ENCODE measurements at regions not wholly inside any gene's neighbourhood (a gene's known extent, or its start where the extent isn't known, plus 50 kb on each side); places are given as distances from the start of the nearest gene placed in this dataset.
A peak's percentile ranks its signal among the peaks of the same experiment; 100 is the strongest.

DNA sequence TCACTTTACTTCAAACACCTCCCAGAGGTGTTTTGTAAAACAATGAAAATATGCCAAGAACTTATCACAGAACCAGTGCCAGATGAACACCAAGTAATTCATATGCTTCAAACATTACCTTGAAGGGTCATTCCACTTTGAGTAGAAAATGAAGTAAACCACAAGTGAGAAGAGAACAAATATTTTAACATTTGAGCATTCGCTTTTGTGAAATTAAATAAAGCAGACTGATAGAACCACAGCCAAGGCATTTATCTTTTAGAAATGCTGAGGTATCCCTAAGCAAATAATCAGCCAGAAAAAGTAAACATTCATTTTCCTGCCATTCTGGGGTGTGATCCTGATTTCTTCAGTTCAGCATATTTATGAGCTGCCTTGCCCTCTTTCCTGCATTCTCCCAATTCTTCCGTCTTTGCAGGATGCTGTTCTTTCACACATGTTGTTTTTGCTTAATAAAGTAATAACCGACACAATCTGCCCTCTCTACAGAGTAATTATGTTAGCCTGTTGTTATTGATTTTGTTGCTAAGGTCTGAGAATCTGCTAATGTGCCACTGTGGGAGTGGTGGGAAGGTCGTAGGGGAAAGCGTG, 235.6 kb upstream of the TGFBR2 start:
- Histone ChIP-seq H3K27me3 (no peaks in the 10 kb centered on the region), H3K9me3 (peaks cover 0 to 9% (median 0%) of the 10 kb centered on the region in 11 donors), H3K36me3 (no peaks in the 10 kb centered on the region), H3K4me1 (peaks cover 0 to 27% (median 10%) of the 10 kb centered on the region in 9 donors), H3K27ac (peak overlapping the region in 2 of 10 donors; percentile 6 to 23), H3K4me3 (no peak overlapping the region)
- TF ChIP-seq, protein P1, sequence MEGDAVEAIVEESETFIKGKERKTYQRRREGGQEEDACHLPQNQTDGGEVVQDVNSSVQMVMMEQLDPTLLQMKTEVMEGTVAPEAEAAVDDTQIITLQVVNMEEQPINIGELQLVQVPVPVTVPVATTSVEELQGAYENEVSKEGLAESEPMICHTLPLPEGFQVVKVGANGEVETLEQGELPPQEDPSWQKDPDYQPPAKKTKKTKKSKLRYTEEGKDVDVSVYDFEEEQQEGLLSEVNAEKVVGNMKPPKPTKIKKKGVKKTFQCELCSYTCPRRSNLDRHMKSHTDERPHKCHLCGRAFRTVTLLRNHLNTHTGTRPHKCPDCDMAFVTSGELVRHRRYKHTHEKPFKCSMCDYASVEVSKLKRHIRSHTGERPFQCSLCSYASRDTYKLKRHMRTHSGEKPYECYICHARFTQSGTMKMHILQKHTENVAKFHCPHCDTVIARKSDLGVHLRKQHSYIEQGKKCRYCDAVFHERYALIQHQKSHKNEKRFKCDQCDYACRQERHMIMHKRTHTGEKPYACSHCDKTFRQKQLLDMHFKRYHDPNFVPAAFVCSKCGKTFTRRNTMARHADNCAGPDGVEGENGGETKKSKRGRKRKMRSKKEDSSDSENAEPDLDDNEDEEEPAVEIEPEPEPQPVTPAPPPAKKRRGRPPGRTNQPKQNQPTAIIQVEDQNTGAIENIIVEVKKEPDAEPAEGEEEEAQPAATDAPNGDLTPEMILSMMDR (IDR thresholded peaks at IDR 0.05) = no peak
- peak in 3 of 8 donors; percentile 22 to 53 (median 25) for ATAC-seq
- WGBS, 2 donors = 46 to 49% methylated on average over 5 of the region's 5 CpGs
- no peak for DNase-seq
- intact Hi-C loops (cut with DNase I) = no loop called here

DNA sequence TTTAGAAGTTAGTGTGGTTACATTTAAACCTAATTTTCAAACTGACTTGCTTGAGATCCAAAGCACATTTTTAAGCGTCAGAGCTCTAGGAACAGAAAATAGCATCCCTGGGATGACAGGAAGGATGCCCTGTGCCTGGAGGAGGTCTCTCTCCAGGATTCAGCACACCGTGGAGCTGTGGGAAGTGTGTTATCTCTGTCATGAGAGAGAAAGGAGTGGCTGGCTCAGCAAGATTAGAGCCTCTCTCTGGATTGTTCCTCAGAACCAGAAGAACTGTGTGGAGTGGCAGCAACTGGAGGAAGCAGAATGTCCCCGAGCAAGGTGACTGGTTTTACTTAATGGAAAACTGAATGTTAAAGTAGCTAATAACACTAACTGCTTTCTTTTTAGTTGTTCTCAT, 233.6 kb upstream of the TGFBR2 start:
- TF ChIP-seq, protein P1 (IDR thresholded peaks at IDR 0.05) = no peak
- Histone ChIP-seq H3K9me3 (no peaks in the 10 kb centered on the region), H3K36me3 (no peaks in the 10 kb centered on the region), H3K27ac (peak overlapping the region in 3 of 10 donors; percentile 4 to 25 (median 17)), H3K4me1 (peaks cover 0 to 27% (median 10%) of the 10 kb centered on the region in 9 donors), H3K4me3 (no peak overlapping the region), H3K27me3 (no peaks in the 10 kb centered on the region)
- DNase-seq (no peak), ATAC-seq (peak in 4 of 8 donors; percentile 62 to 66 (median 64))
- intact Hi-C loops (cut with DNase I) = no loop called here
- 22 to 30% methylated on average over 3 of the region's 3 CpGs for WGBS, 2 donors

DNA sequence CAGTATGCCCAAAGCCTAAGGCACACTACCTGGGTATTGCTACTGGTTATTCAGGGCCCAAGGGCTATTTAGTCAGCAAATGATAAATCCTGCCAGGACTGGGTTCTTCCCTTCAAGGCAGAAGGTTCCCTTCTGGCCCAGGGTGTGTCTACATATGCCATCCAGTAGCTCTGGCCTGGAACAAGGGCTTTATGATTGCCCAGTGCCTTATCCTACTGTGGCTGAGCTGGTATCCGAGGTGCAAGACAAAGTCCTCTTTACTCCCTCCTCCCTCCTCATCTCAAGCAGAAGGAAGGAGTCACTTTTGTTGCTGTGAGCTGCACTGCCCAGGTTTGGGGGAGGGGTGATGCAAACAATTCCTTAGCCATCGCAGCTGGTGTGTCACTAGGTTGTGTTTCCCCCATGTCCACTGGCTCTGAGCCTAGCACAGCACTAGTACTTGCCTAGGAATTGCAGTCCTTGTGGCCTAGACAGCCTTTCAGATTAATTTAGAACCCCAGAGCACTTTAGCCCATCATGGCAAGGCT, 221.8 kb upstream of the TGFBR2 start:
- Histone ChIP-seq H3K4me1 (no peaks in the 10 kb centered on the region), H3K27ac (no peak overlapping the region), H3K4me3 (no peak overlapping the region), H3K9me3 (peaks cover 0 to 17% (median 0%) of the 10 kb centered on the region in 11 donors), H3K36me3 (no peaks in the 10 kb centered on the region), H3K27me3 (no peaks in the 10 kb centered on the region)
- TF ChIP-seq, protein P1 (IDR thresholded peaks at IDR 0.05) = no peak
- WGBS, 2 donors = 88 to 92% methylated on average over 2 of the region's 2 CpGs
- intact Hi-C loops (cut with DNase I) = no loop called here
- DNase-seq = no peak
- no peak for ATAC-seq

DNA sequence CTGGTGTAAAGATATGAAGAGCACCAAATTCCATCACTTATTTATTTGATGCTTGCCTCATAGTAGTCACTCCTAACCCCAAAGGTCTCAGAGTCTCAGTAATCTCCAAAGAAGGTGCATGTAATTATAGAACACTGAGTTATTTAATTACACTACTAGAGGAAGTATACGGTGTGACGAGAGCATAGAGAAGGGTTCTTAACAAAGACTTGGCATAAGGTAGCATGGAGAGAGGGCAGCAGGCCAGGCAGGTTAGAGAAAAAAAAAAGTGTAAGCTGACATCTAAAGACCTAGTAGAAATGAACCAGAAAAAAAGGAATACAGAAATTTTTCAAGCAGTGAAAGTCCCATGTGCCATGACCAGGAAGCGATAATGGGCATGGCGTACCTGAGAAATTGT, 213.3 kb upstream of the TGFBR2 start:
- 62 to 68% methylated on average over 4 of the region's 4 CpGs for WGBS, 2 donors
- TF ChIP-seq, protein P1 (IDR thresholded peaks at IDR 0.05) = no peak
- Histone ChIP-seq H3K27ac (no peak overlapping the region), H3K4me3 (no peak overlapping the region), H3K27me3 (no peaks in the 10 kb centered on the region), H3K4me1 (peaks cover 0 to 10% (median 0%) of the 10 kb centered on the region in 9 donors), H3K36me3 (no peaks in the 10 kb centered on the region), H3K9me3 (no peaks in the 10 kb centered on the region)
- intact Hi-C loops (cut with DNase I) = no loop called here
- DNase-seq = no peak
- ATAC-seq = no peak

Measured in heart right ventricle (tissue), 16 donors.